ENCODE measurements at regions not wholly inside any gene's neighbourhood (a gene's known extent, or its start where the extent isn't known, plus 50 kb on each side); places are given as distances from the start of the nearest gene placed in this dataset.

GRCh38 chr11:110805756-110806155, 93.5 kb upstream of the ARHGAP20 start:
- H3K27ac Mint-ChIP-seq = no peak overlapping the region
- H3K36me3 Mint-ChIP-seq (ENCODE audit: low read depth) = no peaks in the 10 kb centered on the region
- ATAC-seq (no peak), DNase-seq (no peak)
- no peaks in the 10 kb centered on the region for H3K4me1 Mint-ChIP-seq (ENCODE audit: low read depth)
- POLR2A ChIA-PET = no interaction called here
- TF ChIP-seq, protein P1, sequence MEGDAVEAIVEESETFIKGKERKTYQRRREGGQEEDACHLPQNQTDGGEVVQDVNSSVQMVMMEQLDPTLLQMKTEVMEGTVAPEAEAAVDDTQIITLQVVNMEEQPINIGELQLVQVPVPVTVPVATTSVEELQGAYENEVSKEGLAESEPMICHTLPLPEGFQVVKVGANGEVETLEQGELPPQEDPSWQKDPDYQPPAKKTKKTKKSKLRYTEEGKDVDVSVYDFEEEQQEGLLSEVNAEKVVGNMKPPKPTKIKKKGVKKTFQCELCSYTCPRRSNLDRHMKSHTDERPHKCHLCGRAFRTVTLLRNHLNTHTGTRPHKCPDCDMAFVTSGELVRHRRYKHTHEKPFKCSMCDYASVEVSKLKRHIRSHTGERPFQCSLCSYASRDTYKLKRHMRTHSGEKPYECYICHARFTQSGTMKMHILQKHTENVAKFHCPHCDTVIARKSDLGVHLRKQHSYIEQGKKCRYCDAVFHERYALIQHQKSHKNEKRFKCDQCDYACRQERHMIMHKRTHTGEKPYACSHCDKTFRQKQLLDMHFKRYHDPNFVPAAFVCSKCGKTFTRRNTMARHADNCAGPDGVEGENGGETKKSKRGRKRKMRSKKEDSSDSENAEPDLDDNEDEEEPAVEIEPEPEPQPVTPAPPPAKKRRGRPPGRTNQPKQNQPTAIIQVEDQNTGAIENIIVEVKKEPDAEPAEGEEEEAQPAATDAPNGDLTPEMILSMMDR (IDR thresholded peaks at IDR 0.05) = no peak
- CTCF ChIA-PET = no interaction called here
- intact Hi-C loops (cut with micrococcal nuclease) = no loop called here
- H3K4me3 Mint-ChIP-seq = no peak overlapping the region
- no peaks in the 10 kb centered on the region for H3K9me3 Mint-ChIP-seq
- peaks cover 1% of the 10 kb centered on the region for H3K27me3 Mint-ChIP-seq

DNA sequence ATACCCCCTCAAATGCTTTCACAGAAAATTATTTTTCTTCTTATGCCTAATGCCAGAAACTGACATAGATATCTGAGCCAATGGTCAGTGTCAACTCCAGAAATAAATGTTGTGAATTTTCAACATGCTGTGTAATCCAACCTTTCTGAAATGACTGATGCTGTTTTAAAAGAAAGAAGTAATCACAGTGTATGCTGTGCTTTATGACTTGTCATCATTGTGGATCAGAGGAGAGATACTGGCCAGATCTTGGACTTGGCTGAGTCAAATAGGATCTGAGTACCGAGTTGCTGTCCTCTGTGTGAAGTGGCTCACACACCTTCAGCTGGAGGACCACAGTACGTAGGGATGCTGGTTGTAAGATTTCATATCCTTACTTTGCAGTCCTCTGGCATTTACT, 89.9 kb upstream of the ARHGAP20 start:
- ChIA-PET POLR2A (no interaction called here), CTCF (no interaction called here)
- H3K27me3 Mint-ChIP-seq = peaks cover 1% of the 10 kb centered on the region
- DNase-seq = no peak
- H3K9me3 Mint-ChIP-seq = no peaks in the 10 kb centered on the region
- TF ChIP-seq, protein P1 (IDR thresholded peaks at IDR 0.05) = no peak
- intact Hi-C loops (cut with micrococcal nuclease) = no loop called here
- H3K4me1 Mint-ChIP-seq (ENCODE audit: low read depth) = no peaks in the 10 kb centered on the region
- no peak for ATAC-seq
- H3K27ac Mint-ChIP-seq = no peak overlapping the region
- H3K4me3 Mint-ChIP-seq = no peak overlapping the region
- no peaks in the 10 kb centered on the region for H3K36me3 Mint-ChIP-seq (ENCODE audit: low read depth)

- ChIA-PET POLR2A (no interaction called here), CTCF (no interaction called here)
- H3K36me3 Mint-ChIP-seq (ENCODE audit: low read depth) = no peaks in the 10 kb centered on the region
- DNase-seq = no peak
- intact Hi-C loops (cut with micrococcal nuclease) = no loop called here
- TF ChIP-seq, protein P1 (IDR thresholded peaks at IDR 0.05) = no peak
- H3K9me3 Mint-ChIP-seq = no peaks in the 10 kb centered on the region
- no peak for ATAC-seq
- peaks cover 1% of the 10 kb centered on the region for H3K27me3 Mint-ChIP-seq
- H3K4me1 Mint-ChIP-seq (ENCODE audit: low read depth) = no peaks in the 10 kb centered on the region
- no peak overlapping the region for H3K27ac Mint-ChIP-seq
- no peak overlapping the region for H3K4me3 Mint-ChIP-seq
These were observed 89.1 kb upstream of the ARHGAP20 start for GRCh38 chr11:110801328-110801727.

DNA sequence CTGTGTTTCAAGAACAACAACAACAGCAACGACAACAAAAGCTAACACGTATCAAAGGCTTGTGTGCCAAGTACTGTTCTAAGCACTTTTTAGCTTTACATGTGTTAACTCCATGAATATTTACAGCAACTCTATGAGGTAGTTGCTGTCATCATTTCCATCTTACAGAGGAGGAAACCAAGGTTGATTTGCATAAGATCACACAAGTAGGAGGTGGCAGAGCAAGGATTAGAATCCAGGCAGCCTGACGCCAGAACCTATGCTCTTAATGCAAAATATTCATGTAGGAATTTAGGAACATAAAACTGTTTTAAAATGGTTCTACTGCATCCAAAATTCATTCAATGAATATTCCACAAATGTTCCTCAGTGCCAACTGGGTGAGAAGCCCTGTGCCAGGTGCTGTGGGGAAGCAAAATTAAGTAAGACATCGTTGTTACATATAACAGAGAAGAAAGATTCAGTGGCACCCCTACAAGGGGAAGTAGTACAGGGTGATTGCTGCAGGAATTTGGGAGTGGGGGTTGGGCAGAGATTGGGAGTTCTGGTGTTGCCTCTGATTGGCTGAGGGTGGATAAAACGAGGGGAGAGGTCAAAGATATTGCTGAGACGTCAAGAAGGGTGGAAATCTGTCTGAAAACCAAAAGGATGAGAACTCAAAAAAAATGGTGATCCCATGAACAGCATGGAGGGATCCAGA, 86.1 kb upstream of the ARHGAP20 start:
- TF ChIP-seq, protein P1 (IDR thresholded peaks at IDR 0.05) = no peak
- DNase-seq (no peak), ATAC-seq (no peak)
- ChIA-PET POLR2A (no interaction called here), CTCF (no interaction called here)
- Mint-ChIP-seq H3K27me3 (peaks cover 1% of the 10 kb centered on the region), H3K4me1 (ENCODE audit: low read depth) (peaks cover 5% of the 10 kb centered on the region), H3K4me3 (no peak overlapping the region), H3K9me3 (no peaks in the 10 kb centered on the region), H3K36me3 (ENCODE audit: low read depth) (no peaks in the 10 kb centered on the region), H3K27ac (no peak overlapping the region)
- intact Hi-C loops (cut with micrococcal nuclease) = no loop called here

GRCh38 chr11:110797453-110797852, 85.2 kb upstream of the ARHGAP20 start:
- CTCF ChIA-PET = no interaction called here
- no peak overlapping the region for H3K4me3 Mint-ChIP-seq
- H3K4me1 Mint-ChIP-seq (ENCODE audit: low read depth) = peaks cover 5% of the 10 kb centered on the region
- no peaks in the 10 kb centered on the region for H3K9me3 Mint-ChIP-seq
- H3K27me3 Mint-ChIP-seq = peaks cover 1% of the 10 kb centered on the region
- DNase-seq (no peak), ATAC-seq (no peak)
- intact Hi-C loops (cut with micrococcal nuclease) = no loop called here
- no peak overlapping the region for H3K27ac Mint-ChIP-seq
- TF ChIP-seq, protein P1 (IDR thresholded peaks at IDR 0.05) = no peak
- no peaks in the 10 kb centered on the region for H3K36me3 Mint-ChIP-seq (ENCODE audit: low read depth)
- POLR2A ChIA-PET = no interaction called here

All from activated CD8-positive, alpha-beta T cell treated with anti-CD3 and anti-CD28 coated beads for 36 hours (primary cell).